ENCODE measurements at regions not wholly inside any gene's neighbourhood (a gene's known extent, or its start where the extent isn't known, plus 50 kb on each side); places are given as distances from the start of the nearest gene placed in this dataset.
"Not testable (repeated sequence)": the region's sequence is repeated elsewhere in the genome, so short reads cannot be mapped to it uniquely, and the experiment has no call there.

DNA sequence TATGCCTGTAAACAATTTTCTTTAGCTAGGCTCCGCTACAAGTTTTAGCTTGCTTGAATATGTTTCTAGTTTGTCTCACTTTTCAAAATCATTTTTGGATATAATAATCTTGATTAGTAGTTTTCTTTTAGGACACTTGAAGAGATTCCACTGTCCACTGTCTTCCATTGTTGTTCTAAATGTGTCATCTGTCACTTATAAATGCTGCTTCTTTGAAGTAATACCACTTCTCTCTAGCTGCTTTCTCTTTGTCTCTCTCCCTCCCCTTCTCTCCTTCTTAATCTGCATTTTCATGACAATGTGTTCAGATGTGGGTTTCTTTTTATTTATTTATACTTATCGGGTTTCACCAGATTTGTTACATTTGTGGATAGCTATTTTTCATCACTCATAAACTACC, 73.7 kb upstream of the DPP10 start:
- DNase-seq (ENCODE audit: extremely low read depth, insufficient read length), result no peak

GRCh38 chr2:114371721-114372120, 70.7 kb upstream of the DPP10 start:
- not testable (repeated sequence) for H3K27me3 ChIP-seq (replicated peaks; ENCODE audit: control insufficient read depth, insufficient read depth, low read length); H3K36me3 ChIP-seq (ENCODE audit: control insufficient read depth, insufficient read depth, low read length); DNase-seq (ENCODE audit: extremely low read depth, insufficient read length); H3K4me3 ChIP-seq (replicated peaks; ENCODE audit: low read depth, low read length)

More for the DNA sequence above, 73.7 kb upstream of the DPP10 start:
- TF ChIP-seq CTCF (IDR thresholded peaks at IDR 0.05; ENCODE audit: insufficient read depth, low read length, poor library complexity, severe bottlenecking), result no peak
- Histone ChIP-seq H3K36me3 (ENCODE audit: control insufficient read depth, insufficient read depth, low read length) (no peaks in the 10 kb centered on the region), H3K4me3 (replicated peaks; ENCODE audit: low read depth, low read length) (no peak overlapping the region), H3K27me3 (replicated peaks; ENCODE audit: control insufficient read depth, insufficient read depth, low read length) (no peaks in the 10 kb centered on the region)

GRCh38 chr2:114373591-114373990, 68.8 kb upstream of the DPP10 start:
- TF ChIP-seq CTCF (IDR thresholded peaks at IDR 0.05; ENCODE audit: insufficient read depth, low read length, poor library complexity, severe bottlenecking), result no peak
- Histone ChIP-seq H3K27me3 (replicated peaks; ENCODE audit: control insufficient read depth, insufficient read depth, low read length) (no peaks in the 10 kb centered on the region), H3K4me3 (replicated peaks; ENCODE audit: low read depth, low read length) (no peak overlapping the region), H3K36me3 (ENCODE audit: control insufficient read depth, insufficient read depth, low read length) (no peaks in the 10 kb centered on the region)
- no peak for DNase-seq (ENCODE audit: extremely low read depth, insufficient read length)

GRCh38 chr2:114384441-114384840, 58.0 kb upstream of the DPP10 start:
- DNase-seq (ENCODE audit: extremely low read depth, insufficient read length), result no peak
- H3K27me3 ChIP-seq (replicated peaks; ENCODE audit: control insufficient read depth, insufficient read depth, low read length), result no peaks in the 10 kb centered on the region
- no peak for TF ChIP-seq CTCF (IDR thresholded peaks at IDR 0.05; ENCODE audit: insufficient read depth, low read length, poor library complexity, severe bottlenecking)

DNA sequence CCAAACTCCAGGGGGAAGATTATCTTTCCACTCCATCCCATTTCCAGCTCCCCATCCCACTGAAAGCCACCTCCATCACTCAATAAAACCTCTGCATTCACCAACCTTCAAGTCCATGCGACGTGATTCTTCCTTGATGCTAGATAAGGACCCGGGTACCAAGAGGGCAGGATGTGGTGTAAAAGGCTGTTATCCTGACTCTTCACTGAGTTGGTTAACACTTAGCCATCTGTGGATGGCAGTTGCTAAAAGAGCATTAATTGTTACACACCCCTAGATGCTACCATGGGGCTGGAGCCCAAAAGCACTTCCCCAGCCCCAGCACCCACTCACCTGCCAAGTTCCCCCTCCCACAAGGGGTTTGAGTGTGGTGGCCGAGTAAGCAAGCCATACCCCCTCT, 53.4 kb upstream of the DPP10 start:
- no peak overlapping the region for H3K4me3 ChIP-seq (replicated peaks; ENCODE audit: low read depth, low read length)
- H3K36me3 ChIP-seq (ENCODE audit: control insufficient read depth, insufficient read depth, low read length), result no peaks in the 10 kb centered on the region
- TF ChIP-seq CTCF (IDR thresholded peaks at IDR 0.05; ENCODE audit: insufficient read depth, low read length, poor library complexity, severe bottlenecking), result no peak
- no peaks in the 10 kb centered on the region for H3K27me3 ChIP-seq (replicated peaks; ENCODE audit: control insufficient read depth, insufficient read depth, low read length)
- no peak for DNase-seq (ENCODE audit: extremely low read depth, insufficient read length)

More at GRCh38 chr2:114384441-114384840, 58.0 kb upstream of the DPP10 start:
- Histone ChIP-seq H3K4me3 (replicated peaks; ENCODE audit: low read depth, low read length) (no peak overlapping the region), H3K36me3 (ENCODE audit: control insufficient read depth, insufficient read depth, low read length) (no peaks in the 10 kb centered on the region)

Data from GM06990 (cell line).